ENCODE measurements at regions not wholly inside any gene's neighbourhood (a gene's known extent, or its start where the extent isn't known, plus 50 kb on each side); places are given as distances from the start of the nearest gene placed in this dataset.

GRCh38 chr7:85997515-85997914, 646.2 kb upstream of the GRM3 start:
- no peak overlapping the region for H3K27ac ChIP-seq
- intact Hi-C loops (cut with DNase I) = no loop called here
- no peaks in the 10 kb centered on the region for H3K36me3 ChIP-seq (ENCODE audit: insufficient read depth in 1 of 2, low read depth in 1 of 2)
- peaks cover 12% of the 10 kb centered on the region for H3K9me3 ChIP-seq
- no peaks in the 10 kb centered on the region for H3K27me3 ChIP-seq (ENCODE audit: insufficient read depth in 3 of 3, low read length in 2 of 3)
- ATAC-seq (no peak), DNase-seq (no peak)
- no peak overlapping the region for H3K4me3 ChIP-seq
- TF ChIP-seq CTCF (IDR thresholded peaks at IDR 0.05) = no peak
- no peaks in the 10 kb centered on the region for H3K4me1 ChIP-seq

DNA sequence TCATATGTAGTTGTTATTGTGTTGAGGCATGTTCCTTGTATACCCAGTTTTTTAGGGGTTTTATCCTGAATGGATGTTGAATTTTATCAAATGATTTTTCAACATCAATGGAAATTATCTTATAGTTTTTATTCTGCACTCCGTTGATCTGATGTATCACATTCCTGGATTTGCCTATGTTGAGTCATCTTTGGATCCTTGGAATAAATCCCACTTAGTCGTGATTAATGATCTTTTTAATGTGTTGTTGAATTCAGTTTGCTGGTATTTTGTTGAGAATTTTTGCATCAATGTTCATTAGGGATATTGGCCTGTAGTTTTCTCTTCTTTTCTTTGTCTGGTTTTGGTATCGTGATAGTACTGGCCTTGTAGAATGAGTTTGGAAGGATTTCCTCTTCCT, 648.6 kb upstream of the GRM3 start:
- H3K4me1 ChIP-seq = no peaks in the 10 kb centered on the region
- H3K27ac ChIP-seq = no peak overlapping the region
- peaks cover 4% of the 10 kb centered on the region for H3K9me3 ChIP-seq
- 70 to 80% (median 77%) methylated on average over 3 of the region's 3 CpGs for WGBS, 3 donors
- H3K36me3 ChIP-seq (ENCODE audit: insufficient read depth in 1 of 2, low read depth in 1 of 2) = no peaks in the 10 kb centered on the region
- intact Hi-C loops (cut with DNase I) = no loop called here
- DNase-seq = no peak
- no peaks in the 10 kb centered on the region for H3K27me3 ChIP-seq (ENCODE audit: insufficient read depth in 3 of 3, low read length in 2 of 3)
- ATAC-seq = no peak
- no peak overlapping the region for H3K4me3 ChIP-seq
- no peak for TF ChIP-seq CTCF (IDR thresholded peaks at IDR 0.05)

- Histone ChIP-seq H3K4me1 (no peaks in the 10 kb centered on the region), H3K4me3 (no peak overlapping the region), H3K9me3 (no peaks in the 10 kb centered on the region), H3K27me3 (ENCODE audit: insufficient read depth in 3 of 3, low read length in 2 of 3) (peaks cover 0 to 2% (median 0%) of the 10 kb centered on the region in 3 donors), H3K27ac (no peak overlapping the region), H3K36me3 (ENCODE audit: insufficient read depth in 1 of 2, low read depth in 1 of 2) (no peaks in the 10 kb centered on the region)
- intact Hi-C loops (cut with DNase I) = no loop called here
- WGBS, 3 donors = 30 to 48% (median 37%) methylated on average over 1 of the region's 1 CpG
- TF ChIP-seq CTCF (IDR thresholded peaks at IDR 0.05) = no peak
- ATAC-seq (no peak), DNase-seq (no peak)
These were observed 663.0 kb upstream of the GRM3 start for GRCh38 chr7:85980740-85981139.

GRCh38 chr7:85974176-85974575, 669.5 kb upstream of the GRM3 start:
- ATAC-seq (no peak), DNase-seq (no peak)
- Histone ChIP-seq H3K4me3 (no peak overlapping the region), H3K27ac (no peak overlapping the region), H3K36me3 (ENCODE audit: insufficient read depth in 1 of 2, low read depth in 1 of 2) (no peaks in the 10 kb centered on the region), H3K4me1 (no peaks in the 10 kb centered on the region), H3K27me3 (ENCODE audit: insufficient read depth in 3 of 3, low read length in 2 of 3) (no peaks in the 10 kb centered on the region), H3K9me3 (no peaks in the 10 kb centered on the region)
- TF ChIP-seq CTCF (IDR thresholded peaks at IDR 0.05) = no peak
- WGBS, 3 donors = 61 to 75% (median 61%) methylated on average over 1 of the region's 1 CpG
- intact Hi-C loops (cut with DNase I) = no loop called here

GRCh38 chr7:85972504-85973141, 671.1 kb upstream of the GRM3 start:
- DNase-seq (peak in 1 of 2 donors; percentile 49), ATAC-seq (no peak)
- Histone ChIP-seq H3K27me3 (ENCODE audit: insufficient read depth in 3 of 3, low read length in 2 of 3) (no peaks in the 10 kb centered on the region), H3K4me3 (no peak overlapping the region), H3K9me3 (no peaks in the 10 kb centered on the region), H3K27ac (no peak overlapping the region), H3K4me1 (no peaks in the 10 kb centered on the region), H3K36me3 (ENCODE audit: insufficient read depth in 1 of 2, low read depth in 1 of 2) (no peaks in the 10 kb centered on the region)
- intact Hi-C loops (cut with DNase I) = no loop called here
- no peak for TF ChIP-seq CTCF (IDR thresholded peaks at IDR 0.05)
- 92 to 93% (median 92%) methylated on average over 13 of the region's 13 CpGs for WGBS, 3 donors

Measured in psoas muscle (tissue), 7 donors.